Breast epithelium (tissue), 3 donors: ENCODE measurements at regions not wholly inside any gene's neighbourhood (a gene's known extent, or its start where the extent isn't known, plus 50 kb on each side); places are given as distances from the start of the nearest gene placed in this dataset.

Experiments
- CTCF ChIP-seq, 3 donors: fragments of 450-650 bp; IDR thresholded peaks; one replicate each; pipeline ENCODE4 v1.5.1; 2016 to 2017; ENCODE audit warnings: antibody characterized with exemption in 3 of 3, mild to moderate bottlenecking in 3 of 3, moderate library complexity in 3 of 3
- POLR2A ChIP-seq: fragments of 450-650 bp; IDR thresholded peaks from one replicate; pipeline ENCODE4 v1.6.1; 2016; ENCODE audit warnings: antibody characterized with exemption, mild to moderate bottlenecking, moderate library complexity

- no peak for TF ChIP-seq CTCF (IDR thresholded peaks at IDR 0.05)
- TF ChIP-seq POLR2A = no peak
Measured at GRCh38 chr4:167645358-167645757, 411.1 kb upstream of the SPOCK3 start.
